SHP77 (cell line): ENCODE measurements at regions not wholly inside any gene's neighbourhood (a gene's known extent, or its start where the extent isn't known, plus 50 kb on each side); places are given as distances from the start of the nearest gene placed in this dataset.
A peak's percentile ranks its signal among the peaks of the same experiment; 100 is the strongest.

ENCODE experiments used
- DNase-seq, 2 experiments: peaks; one replicate each; lab custom pipeline; 2025; lab: John Stamatoyannopoulos, UW

DNA sequence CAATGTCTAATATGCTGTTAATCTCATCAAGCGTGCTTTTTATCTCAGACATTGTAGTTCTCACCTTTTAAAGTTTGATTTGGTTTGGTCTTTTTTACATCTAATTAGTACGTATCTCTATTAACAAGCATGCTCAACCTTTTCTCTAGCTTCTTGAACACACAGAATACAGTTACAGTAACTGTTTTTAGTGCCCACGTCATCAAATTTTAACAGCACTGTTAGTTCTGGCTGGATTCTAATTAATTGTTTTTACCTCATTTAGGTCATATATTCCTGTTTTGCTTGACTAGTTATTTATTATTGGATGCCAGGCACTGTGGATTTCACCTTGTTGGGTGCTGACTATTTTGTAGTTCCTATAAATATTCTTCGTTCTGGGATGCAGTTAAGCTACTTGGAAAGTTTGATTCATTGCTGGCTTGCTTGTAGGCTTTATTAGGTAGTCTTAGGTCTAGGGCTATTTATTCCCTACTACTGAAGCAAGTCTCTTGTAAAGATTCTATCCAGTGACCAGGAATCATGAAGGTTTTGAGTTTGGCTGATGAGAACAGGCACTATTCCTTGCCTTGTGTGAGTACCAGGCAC, 263.0 kb downstream of the ETAA1 start:
- no peak for DNase-seq

DNA sequence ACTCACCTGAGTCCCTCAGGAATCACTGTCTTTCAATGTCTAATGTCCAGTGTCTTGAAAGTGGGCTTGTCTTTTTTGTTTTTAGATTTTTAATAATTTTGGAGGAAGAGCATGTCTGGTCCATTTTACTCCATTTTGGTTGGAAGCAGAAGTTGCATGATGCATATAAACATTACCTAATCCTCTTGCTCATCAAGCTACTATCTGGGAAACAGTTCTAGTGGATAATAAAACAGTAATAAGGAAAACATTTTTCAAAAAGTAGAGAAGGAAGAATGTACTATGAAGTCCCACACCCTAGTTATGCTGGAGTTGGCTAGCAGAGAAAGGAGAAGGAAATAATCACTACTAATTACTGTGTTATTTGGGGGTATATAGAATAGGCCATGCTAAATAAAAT, 263.7 kb downstream of the ETAA1 start:
- no peak for DNase-seq

DNA sequence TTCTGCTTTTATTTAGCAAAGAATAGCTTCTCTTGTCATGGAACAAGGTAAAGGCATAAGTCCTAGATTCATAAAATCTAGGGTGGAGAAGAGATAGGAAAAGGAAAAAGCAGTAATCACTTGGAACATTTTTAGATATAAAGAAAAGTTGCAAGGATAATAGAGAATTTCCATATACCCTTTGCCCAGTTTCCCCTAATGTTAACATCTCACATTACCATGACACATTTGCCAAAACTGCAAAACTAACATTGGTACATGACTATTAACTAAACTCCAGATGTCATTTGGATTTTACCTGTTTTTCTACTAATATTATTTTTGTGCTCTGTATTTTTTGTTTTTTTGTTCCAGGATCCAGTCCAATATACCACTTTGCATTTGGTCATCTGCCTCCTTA, 265.1 kb downstream of the ETAA1 start:
- no peak for DNase-seq

DNA sequence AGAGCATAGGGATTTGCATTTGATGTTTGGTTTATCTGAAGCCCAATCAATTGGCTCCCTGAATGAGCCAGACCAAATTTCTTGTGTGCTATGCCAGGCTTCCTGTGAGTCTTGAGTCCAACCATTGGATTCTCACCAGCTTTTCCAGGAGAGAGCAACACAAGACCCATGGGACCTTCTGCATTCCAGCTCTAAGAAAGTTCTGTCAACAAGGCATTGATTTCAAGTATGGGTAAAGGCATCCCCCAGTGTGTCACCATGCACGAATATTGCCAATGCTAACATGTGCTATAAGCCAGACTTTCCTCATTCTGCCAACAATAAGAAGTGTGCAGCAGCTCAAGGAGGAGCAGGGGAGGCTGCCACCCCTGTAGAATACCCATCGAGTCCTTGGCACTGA, 266.6 kb downstream of the ETAA1 start:
- DNase-seq, result no peak

DNA sequence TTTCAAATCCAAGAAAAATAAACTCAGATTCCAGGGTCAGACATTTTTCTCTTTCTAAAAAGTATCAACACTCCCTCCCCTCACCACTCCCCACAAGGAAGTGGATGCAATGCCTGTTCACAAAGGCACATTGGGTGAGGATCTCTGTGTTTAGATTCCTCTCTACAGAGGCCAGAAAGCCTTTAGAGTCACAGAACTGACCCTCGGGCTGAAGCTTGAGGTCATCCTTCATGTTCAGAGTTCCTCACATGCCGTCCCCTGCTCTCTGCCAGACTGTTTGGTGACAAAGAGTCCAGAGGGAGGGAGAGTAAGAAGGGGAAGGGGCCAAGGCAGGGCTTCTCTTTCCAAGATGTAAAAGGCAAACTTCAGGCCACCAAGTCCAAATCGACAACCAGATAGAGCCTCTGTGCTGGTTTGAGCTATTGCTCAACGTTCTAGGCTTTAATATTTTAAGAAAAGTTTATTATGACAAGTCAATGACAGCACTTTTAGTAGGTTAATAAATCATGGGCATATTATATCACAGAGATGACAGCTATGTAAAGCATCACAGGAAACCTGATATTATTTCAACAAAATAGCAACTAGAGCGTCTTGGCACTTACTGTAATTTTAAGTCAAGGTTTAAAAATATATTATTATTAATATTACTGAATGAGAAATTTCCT, 269.4 kb downstream of the ETAA1 start:
- DNase-seq, result peak in 1 of 2 experiments; percentile 14

- DNase-seq, result no peak
Observed at GRCh38 chr2:67667054-67667908, 270.1 kb downstream of the ETAA1 start.

- DNase-seq, result no peak
Observed at GRCh38 chr2:67668538-67668937, 271.4 kb downstream of the ETAA1 start.

GRCh38 chr2:67669168-67669567, 272.0 kb downstream of the ETAA1 start:
- no peak for DNase-seq

DNA sequence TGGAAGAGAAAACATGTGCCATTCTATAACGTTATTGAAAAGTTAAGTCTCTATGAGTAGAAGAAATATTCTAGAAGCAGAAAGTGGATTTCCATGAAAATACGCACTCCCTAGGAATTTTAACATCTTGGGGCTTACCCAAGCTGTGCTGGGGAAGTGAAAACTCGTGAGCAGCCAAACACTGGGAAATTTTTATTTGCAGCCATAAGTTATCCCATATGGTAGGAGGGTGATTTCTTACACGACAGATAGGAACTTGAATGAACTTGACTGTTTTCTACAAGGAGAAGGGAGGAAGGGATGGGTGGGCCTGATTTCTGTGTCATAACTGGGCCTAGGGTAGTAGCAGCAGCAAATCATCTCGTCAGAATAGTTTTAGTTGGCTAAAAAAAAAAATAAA, 272.6 kb downstream of the ETAA1 start:
- no peak for DNase-seq

DNA sequence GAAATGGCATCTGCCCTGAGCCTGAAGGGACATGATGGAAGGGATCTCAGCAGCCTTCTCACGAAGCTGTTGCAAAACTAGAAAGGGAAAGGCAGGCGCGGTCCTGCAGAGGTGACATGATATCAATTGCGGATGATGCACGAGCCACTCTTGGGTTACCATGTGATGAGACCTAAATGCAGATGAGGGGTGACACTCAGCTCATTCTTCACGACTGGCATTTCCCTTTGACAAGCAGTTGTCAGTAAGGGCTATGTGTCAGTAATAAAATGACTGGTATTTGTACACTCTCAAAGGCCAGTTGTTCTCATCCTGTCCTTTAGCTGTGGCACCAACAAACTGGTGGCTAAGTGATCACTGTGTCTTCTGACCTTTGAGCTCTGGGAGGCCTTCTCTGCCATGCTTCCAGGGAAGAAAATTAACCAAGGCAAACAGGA, 273.6 kb downstream of the ETAA1 start:
- DNase-seq, result no peak

GRCh38 chr2:67671464-67672450, 274.6 kb downstream of the ETAA1 start:
- no peak for DNase-seq

- no peak for DNase-seq
Observed at GRCh38 chr2:67674668-67675067, 277.5 kb downstream of the ETAA1 start.

- DNase-seq, result no peak
Observed at GRCh38 chr2:67684991-67685390, 287.9 kb downstream of the ETAA1 start.

GRCh38 chr2:67686254-67686653, 289.1 kb downstream of the ETAA1 start:
- DNase-seq, result no peak

GRCh38 chr2:67689186-67689585, 292.1 kb downstream of the ETAA1 start:
- DNase-seq, result no peak

- DNase-seq, result no peak
Observed at GRCh38 chr2:67689651-67690050, 292.5 kb downstream of the ETAA1 start.

DNA sequence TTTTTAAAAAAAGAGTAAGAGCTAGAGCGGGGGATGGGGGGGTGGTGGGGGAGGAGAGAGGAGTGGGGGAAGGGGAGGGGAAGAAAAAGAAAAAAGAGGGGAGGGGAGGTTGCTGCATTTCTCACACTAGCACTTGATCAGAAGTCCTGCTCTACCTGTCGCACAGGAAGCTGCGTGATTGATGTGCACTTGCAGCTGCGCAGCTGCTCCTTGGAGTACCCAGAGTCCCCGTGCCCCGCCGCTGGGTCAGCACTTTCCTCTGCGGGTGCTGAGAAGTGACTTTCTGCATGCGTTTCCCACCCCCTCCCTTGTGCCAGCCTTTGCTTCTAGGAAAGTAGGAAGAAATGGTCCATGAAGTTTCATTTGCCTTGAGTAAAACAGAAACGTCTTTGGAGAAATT, 297.3 kb downstream of the ETAA1 start:
- peak in 1 of 2 experiments; percentile 46 for DNase-seq

DNA sequence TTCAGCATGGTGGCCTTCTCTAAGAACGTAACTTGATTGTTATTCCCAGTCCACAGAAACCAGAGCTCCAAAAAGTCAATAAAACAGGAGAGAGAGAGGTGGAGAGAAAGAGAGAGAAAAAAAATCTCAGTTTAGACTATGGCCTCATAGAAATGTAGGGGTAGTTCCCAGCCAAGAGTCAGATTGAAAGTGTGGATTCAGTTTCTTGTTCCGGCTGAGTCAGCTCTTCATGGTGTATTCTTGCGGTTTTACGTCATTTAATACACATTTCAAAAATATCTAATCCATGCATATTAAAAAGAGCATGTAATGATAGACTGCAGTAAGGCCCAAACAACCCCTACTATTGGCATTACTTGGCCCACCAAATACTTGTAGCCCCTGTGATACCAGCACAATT, 303.9 kb downstream of the ETAA1 start:
- no peak for DNase-seq

DNA sequence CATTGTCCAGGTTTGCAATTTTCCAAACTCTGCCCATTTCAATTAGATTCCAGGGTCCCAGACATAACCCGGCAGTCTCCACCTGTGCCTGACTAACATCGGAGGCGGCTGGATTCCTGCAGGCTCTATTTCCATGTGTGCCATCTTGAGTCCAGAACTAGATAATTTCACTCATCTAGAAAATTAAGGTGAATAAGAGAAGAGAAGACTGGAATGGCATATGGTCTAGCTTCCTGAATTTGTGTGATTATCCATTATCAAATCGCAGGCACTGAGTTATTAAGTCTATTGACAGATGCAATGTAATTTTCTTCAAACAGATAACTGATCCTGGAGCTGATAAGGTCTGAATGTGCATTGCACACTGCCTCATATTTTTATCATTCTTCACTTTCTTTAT, 305.2 kb downstream of the ETAA1 start:
- DNase-seq, result no peak

GRCh38 chr2:67702937-67703336, 305.8 kb downstream of the ETAA1 start:
- no peak for DNase-seq

DNA sequence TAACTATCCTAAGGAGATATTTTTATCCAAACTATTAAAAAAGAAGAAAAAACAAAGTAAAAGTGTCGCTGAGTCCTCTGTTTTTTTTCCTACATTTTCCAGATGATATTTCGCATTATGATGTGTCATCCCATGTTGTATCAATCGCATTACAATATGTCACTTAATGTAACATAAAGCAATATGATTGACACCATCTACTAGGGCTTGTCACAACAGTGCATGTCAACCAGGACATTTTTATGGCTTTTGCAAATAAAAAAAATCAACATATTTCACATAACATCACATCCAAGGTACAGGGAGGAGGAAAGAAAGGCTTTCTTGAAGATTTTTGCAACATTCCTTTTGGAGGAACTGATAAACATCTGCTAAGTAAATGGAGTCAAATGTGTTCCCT, 308.9 kb downstream of the ETAA1 start:
- DNase-seq, result no peak

GRCh38 chr2:67707896-67708295, 310.8 kb downstream of the ETAA1 start:
- DNase-seq, result no peak
